OCI-LY3 (cell line): ENCODE measurements at regions not wholly inside any gene's neighbourhood (a gene's known extent, or its start where the extent isn't known, plus 50 kb on each side); places are given as distances from the start of the nearest gene placed in this dataset.

Experiments used
- H2AFZ ChIP-seq: fragments of 200-600, 300-600 bp; shearing (Covaris generic); 2 replicates; pipeline ENCODE4 v1.6.0; 2014; ENCODE audit warnings: antibody characterized with exemption, low read depth, low read length
- H3K27ac ChIP-seq: fragments of 200-600, 300-600 bp; sonication (generic); 2 replicates; pipeline ENCODE4 v1.5.1; 2014; ENCODE audit warnings: mild to moderate bottlenecking, low read length, moderate library complexity, mixed read lengths
- H3K27me3 ChIP-seq: fragments of 200-600, 300-600 bp; sonication (generic); 2 replicates; pipeline ENCODE4 v1.6.1; 2014; ENCODE audit warnings: low read depth, low read length, mixed read lengths
- H3K36me3 ChIP-seq: fragments of 200-600, 300-600 bp; sonication (generic); replicated peaks from 2 replicates; pipeline ENCODE3; 2014; ENCODE audit warnings: low read depth, low read length, mixed read lengths
- H3K4me1 ChIP-seq: fragments of 300-600, 200-600 bp; sonication (generic); 2 replicates; pipeline ENCODE4 v1.6.1; 2014; ENCODE audit warnings: low read length, mixed read lengths
- H3K4me2 ChIP-seq: fragments of 200-600, 300-600 bp; sonication (generic); 2 replicates; pipeline ENCODE4 v1.6.1; 2014; ENCODE audit warnings: low read length, mixed read lengths
- H3K4me3 ChIP-seq: fragments of 300-600, 200-600 bp; sonication (generic); 2 replicates; pipeline ENCODE4 v1.5.1; 2014; ENCODE audit warnings: antibody characterized with exemption, mild to moderate bottlenecking, low read length, moderate library complexity
- H3K79me2 ChIP-seq: fragments of 300-600, 200-600 bp; shearing (Covaris generic); 2 replicates; pipeline ENCODE4 v1.6.1; 2014; ENCODE audit warnings: mild to moderate bottlenecking, low read length, mixed read lengths
- H3K9ac ChIP-seq: fragments of 300-600, 200-600 bp; shearing (Covaris generic); 2 replicates; pipeline ENCODE4 v1.6.0; 2014; ENCODE audit warnings: mild to moderate bottlenecking, low read length, moderate library complexity
- H3K9me3 ChIP-seq: fragments of 200-600, 300-600 bp; shearing (Covaris generic); 2 replicates; pipeline ENCODE4 v1.6.1; 2014; ENCODE audit warnings: low read length, mixed read lengths; ENCODE audit not compliant: insufficient read depth
- H4K20me1 ChIP-seq: fragments of 200-600, 300-600 bp; sonication (generic); 2 replicates; pipeline ENCODE4 v1.6.1; 2016; ENCODE audit warnings: low read length, mixed read lengths; ENCODE audit not compliant: insufficient read depth
- EZH2phosphoT487 ChIP-seq: fragments of 200-600 bp; shearing (Covaris generic); IDR thresholded peaks from 2 replicates; pipeline ENCODE4 v1.6.1; 2018; ENCODE audit warnings: antibody characterized with exemption, mixed run types, low read depth
- TF ChIP-seq, protein P1 (sequence below): fragments of 200-600, 300-600 bp; sonication (generic); IDR thresholded peaks from 2 replicates; pipeline ENCODE4 v1.5.1; 2014; ENCODE audit warnings: antibody characterized with exemption, low read length, low read depth

DNA sequence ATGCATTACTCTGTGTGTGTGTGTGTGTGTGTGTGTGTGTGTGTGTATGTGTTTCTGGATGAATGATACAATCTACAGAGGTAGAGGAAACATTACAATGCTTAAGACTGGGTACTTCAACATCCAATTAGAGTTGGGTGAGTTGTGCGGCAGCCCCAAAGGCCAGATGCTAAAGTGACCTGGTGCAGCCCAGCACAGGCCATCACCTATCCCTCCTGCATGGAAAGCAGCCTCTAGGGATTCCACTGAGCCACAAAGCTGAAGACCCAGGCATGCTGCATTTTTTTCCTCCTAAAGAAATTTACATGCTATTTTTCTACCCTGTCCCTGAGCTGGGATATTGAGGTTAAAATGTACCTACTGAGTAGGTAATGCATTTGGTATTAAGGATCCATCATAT lies 79.1 kb upstream of the ETAA1 start:
- no peak overlapping the region for H3K4me2 ChIP-seq
- H3K4me1 ChIP-seq: no peaks in the 10 kb centered on the region
- no peak overlapping the region for H3K27ac ChIP-seq
- no peak for TF ChIP-seq EZH2phosphoT487
- TF ChIP-seq, protein P1, sequence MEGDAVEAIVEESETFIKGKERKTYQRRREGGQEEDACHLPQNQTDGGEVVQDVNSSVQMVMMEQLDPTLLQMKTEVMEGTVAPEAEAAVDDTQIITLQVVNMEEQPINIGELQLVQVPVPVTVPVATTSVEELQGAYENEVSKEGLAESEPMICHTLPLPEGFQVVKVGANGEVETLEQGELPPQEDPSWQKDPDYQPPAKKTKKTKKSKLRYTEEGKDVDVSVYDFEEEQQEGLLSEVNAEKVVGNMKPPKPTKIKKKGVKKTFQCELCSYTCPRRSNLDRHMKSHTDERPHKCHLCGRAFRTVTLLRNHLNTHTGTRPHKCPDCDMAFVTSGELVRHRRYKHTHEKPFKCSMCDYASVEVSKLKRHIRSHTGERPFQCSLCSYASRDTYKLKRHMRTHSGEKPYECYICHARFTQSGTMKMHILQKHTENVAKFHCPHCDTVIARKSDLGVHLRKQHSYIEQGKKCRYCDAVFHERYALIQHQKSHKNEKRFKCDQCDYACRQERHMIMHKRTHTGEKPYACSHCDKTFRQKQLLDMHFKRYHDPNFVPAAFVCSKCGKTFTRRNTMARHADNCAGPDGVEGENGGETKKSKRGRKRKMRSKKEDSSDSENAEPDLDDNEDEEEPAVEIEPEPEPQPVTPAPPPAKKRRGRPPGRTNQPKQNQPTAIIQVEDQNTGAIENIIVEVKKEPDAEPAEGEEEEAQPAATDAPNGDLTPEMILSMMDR: no peak
- no peaks in the 10 kb centered on the region for H3K36me3 ChIP-seq
- no peak overlapping the region for H3K9ac ChIP-seq
- H3K79me2 ChIP-seq: no peaks in the 10 kb centered on the region
- no peak overlapping the region for H2AFZ ChIP-seq
- H3K27me3 ChIP-seq: no peaks in the 10 kb centered on the region
- no peaks in the 10 kb centered on the region for H4K20me1 ChIP-seq
- no peaks in the 10 kb centered on the region for H3K9me3 ChIP-seq
- H3K4me3 ChIP-seq: no peak overlapping the region

DNA sequence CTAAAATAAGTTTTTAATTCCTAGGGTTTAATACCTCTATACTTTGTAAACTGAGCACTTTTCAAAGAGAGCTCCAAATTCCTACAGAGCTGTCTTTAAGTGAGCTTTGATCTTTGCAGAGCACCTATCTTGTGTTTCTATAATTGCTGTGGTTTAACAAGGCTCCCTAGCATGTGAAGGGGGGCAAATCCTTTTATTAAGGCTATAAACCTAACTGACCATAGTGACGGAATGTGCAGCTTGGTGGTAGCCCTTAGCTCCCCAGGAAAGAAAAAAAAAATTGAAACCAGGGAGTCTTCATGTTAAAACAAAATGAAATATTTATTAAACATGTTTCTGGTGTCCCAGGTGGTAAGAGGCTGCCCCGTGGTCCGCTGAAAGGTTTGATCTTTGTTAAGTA lies 78.6 kb upstream of the ETAA1 start:
- no peak overlapping the region for H3K9ac ChIP-seq
- no peaks in the 10 kb centered on the region for H3K9me3 ChIP-seq
- no peaks in the 10 kb centered on the region for H4K20me1 ChIP-seq
- H3K27ac ChIP-seq: no peak overlapping the region
- no peaks in the 10 kb centered on the region for H3K4me1 ChIP-seq
- H3K27me3 ChIP-seq: no peaks in the 10 kb centered on the region
- TF ChIP-seq EZH2phosphoT487: no peak
- TF ChIP-seq, protein P1: no peak
- no peaks in the 10 kb centered on the region for H3K36me3 ChIP-seq
- H3K79me2 ChIP-seq: no peaks in the 10 kb centered on the region
- no peak overlapping the region for H3K4me3 ChIP-seq
- no peak overlapping the region for H3K4me2 ChIP-seq
- no peak overlapping the region for H2AFZ ChIP-seq

DNA sequence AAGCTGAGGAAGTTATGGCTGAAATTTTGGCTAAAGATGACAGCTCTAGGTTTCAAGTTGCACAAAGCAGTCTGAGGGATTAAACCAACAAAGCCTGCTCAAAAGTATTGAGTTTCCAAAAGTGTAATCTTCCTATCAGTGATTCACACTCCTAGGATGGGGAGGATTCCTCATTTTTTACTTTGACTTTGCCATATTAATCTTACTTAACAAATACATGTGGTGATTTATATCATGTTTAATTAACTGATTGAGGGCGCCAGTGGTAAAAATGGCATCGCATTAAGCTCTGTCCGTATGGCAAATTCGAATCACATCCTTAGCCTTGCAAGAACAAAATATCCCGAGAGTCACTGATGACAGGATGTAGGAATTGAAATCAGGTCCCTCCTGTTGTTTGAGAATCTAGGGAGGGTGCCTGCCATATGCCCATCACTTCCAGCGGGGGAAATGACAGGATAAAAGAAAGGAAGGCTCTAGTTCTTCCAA lies 78.1 kb upstream of the ETAA1 start:
- no peaks in the 10 kb centered on the region for H3K4me1 ChIP-seq
- no peaks in the 10 kb centered on the region for H3K36me3 ChIP-seq
- H3K4me3 ChIP-seq: no peak overlapping the region
- no peak overlapping the region for H3K27ac ChIP-seq
- no peaks in the 10 kb centered on the region for H3K79me2 ChIP-seq
- no peaks in the 10 kb centered on the region for H4K20me1 ChIP-seq
- H2AFZ ChIP-seq: no peak overlapping the region
- H3K9ac ChIP-seq: no peak overlapping the region
- no peak overlapping the region for H3K4me2 ChIP-seq
- no peaks in the 10 kb centered on the region for H3K27me3 ChIP-seq
- H3K9me3 ChIP-seq: no peaks in the 10 kb centered on the region
- no peak for TF ChIP-seq EZH2phosphoT487
- TF ChIP-seq, protein P1: no peak

DNA sequence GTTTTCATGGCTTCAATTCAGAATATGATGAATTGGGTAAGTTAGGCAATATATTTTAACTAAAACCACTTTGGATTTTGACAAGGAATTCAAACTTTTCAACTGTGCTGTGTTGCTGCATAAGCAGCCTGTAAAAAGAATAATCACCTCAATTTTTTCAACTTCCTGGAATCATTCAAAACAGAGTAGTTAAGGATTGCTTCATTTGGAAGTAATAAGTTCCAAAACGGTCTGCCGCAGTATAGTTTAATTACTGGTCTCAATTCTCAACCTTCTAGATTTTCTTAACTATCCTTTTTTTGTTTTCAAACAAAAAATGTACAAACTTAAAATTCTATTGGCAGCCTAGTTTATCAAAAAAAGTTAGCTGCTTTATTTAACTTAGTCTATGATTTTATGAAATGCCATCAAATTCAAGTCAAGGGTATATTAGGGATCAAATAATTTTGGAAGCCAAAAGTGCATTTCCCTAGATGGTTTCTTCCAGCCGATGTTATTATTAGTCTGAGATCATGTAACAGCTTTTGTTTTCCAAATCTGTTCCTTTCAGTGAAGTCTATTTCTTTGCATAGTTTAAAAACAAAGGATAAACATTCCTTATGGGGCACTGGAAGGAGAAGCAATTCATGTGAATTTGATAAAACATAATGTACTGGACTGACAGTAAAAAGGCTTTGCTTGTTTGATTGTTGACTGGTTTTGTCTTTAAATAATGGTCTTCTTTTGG lies 76.1 kb upstream of the ETAA1 start:
- peaks cover 9% of the 10 kb centered on the region for H3K4me1 ChIP-seq

More for the DNA sequence above, 76.1 kb upstream of the ETAA1 start:
- H3K9me3 ChIP-seq: no peaks in the 10 kb centered on the region
- H3K36me3 ChIP-seq: no peaks in the 10 kb centered on the region
- H3K4me2 ChIP-seq: no peak overlapping the region
- no peak overlapping the region for H3K27ac ChIP-seq
- no peak overlapping the region for H2AFZ ChIP-seq
- no peaks in the 10 kb centered on the region for H4K20me1 ChIP-seq
- no peaks in the 10 kb centered on the region for H3K79me2 ChIP-seq
- TF ChIP-seq, protein P1: no peak
- no peak for TF ChIP-seq EZH2phosphoT487
- H3K4me3 ChIP-seq: no peak overlapping the region
- H3K27me3 ChIP-seq: no peaks in the 10 kb centered on the region
- H3K9ac ChIP-seq: no peak overlapping the region
